GM12878 (cell line): ENCODE measurements at regions not wholly inside any gene's neighbourhood (a gene's known extent, or its start where the extent isn't known, plus 50 kb on each side); places are given as distances from the start of the nearest gene placed in this dataset.

Source experiments
- ATAC-seq: fragments of 200-7000 bp; cut with Tn5 transposase; 3 replicates; pipeline ENCODE4 v1.9.1; 2020; ENCODE audit warnings: mild to moderate bottlenecking, moderate library complexity
- BruUV-seq: library from RNA; stranded (reverse); fragments of 400-500 nt; replicated peaks from 2 replicates; lab custom pipeline; 2021; lab: Mats Ljungman, UMichigan
- CTCF ChIA-PET: fragments of 300-600 bp; sonication (Branson Sonifier 250); formaldehyde crosslinking; extraction: SDS; loops from one replicate; lab custom pipeline; 2021; ENCODE audit warnings: inconsistent platforms; lab: Yijun Ruan, JAX
- POLR2A ChIA-PET: fragments of 350-600 bp; formaldehyde crosslinking; extraction: SDS; loops from one replicate; lab custom pipeline; 2021; ENCODE audit warnings: inconsistent platforms; lab: Charles Lee
- RAD21 ChIA-PET: fragments of 300-600 bp; sonication (Branson Sonifier 250); formaldehyde crosslinking; loops from one replicate; lab custom pipeline; 2023; ENCODE audit warnings: antibody characterized with exemption; ENCODE audit not compliant: unreplicated experiment; lab: Charles Lee
- SMC1A ChIA-PET: fragments of 300-600 bp; sonication (Branson Sonifier 250); formaldehyde crosslinking; loops from one replicate; lab custom pipeline; 2023; ENCODE audit not compliant: unreplicated experiment, uncharacterized antibody; lab: Charles Lee
- DNase-seq: peaks from one replicate; pipeline ENCODE4 v3.0.0-alpha.2; 2011; ENCODE audit warnings: low read depth, low spot score
- FAIRE-seq: peaks from 3 replicates; lab custom pipeline; 2011; peaks lifted over from hg19 to GRCh38; lab: Jason Lieb, UNC
- H2AFZ ChIP-seq: 2 replicates; pipeline ENCODE4 v1.6.0; 2011; ENCODE audit warnings: low read depth, low read length, control low read depth; ENCODE audit not compliant: control insufficient read depth
- H3K27ac ChIP-seq: 2 replicates; pipeline ENCODE4 v1.5.1; 2011; ENCODE audit warnings: control low read depth; ENCODE audit not compliant: control insufficient read depth, insufficient read depth
- H3K27me3 ChIP-seq, 2 experiments: replicated peaks in 1 of 2; 2 replicates each; pipeline versions ENCODE4 v1.6.0 to v1.6.1; 2011; ENCODE audit warnings: low read length in 1 of 2; ENCODE audit not compliant: control insufficient read depth in 2 of 2, insufficient read depth in 2 of 2
- H3K36me3 ChIP-seq, 2 experiments: 2 replicates each; pipeline ENCODE4 v1.5.1; 2011; ENCODE audit warnings: low read length in 1 of 2; ENCODE audit not compliant: control insufficient read depth in 2 of 2, insufficient read depth in 2 of 2
- H3K4me1 ChIP-seq: 2 replicates; pipeline ENCODE4 v1.6.1; 2011; ENCODE audit warnings: mild to moderate bottlenecking, low read length, moderate library complexity, mixed read lengths; ENCODE audit not compliant: control insufficient read depth, insufficient read depth
- H3K4me2 ChIP-seq: 2 replicates; pipeline ENCODE4 v1.6.0; 2011; ENCODE audit warnings: control low read depth; ENCODE audit not compliant: control insufficient read depth, insufficient read depth
- H3K4me3 ChIP-seq: fragments of 200-600 bp; sonication (generic); 2 replicates; pipeline ENCODE4 v1.5.1; 2016
- H3K79me2 ChIP-seq: 2 replicates; pipeline ENCODE4 v1.6.0; 2011; ENCODE audit warnings: low read length; ENCODE audit not compliant: control insufficient read depth, insufficient read depth
- H3K9ac ChIP-seq: 2 replicates; pipeline ENCODE4 v1.8.0; 2011; ENCODE audit warnings: low read length, control low read depth, mixed read lengths; ENCODE audit not compliant: control insufficient read depth, insufficient read depth
- H3K9me3 ChIP-seq: replicated peaks from 3 replicates; pipeline ENCODE4 v1.5.1; 2011; ENCODE audit warnings: mild to moderate bottlenecking, low read length; ENCODE audit not compliant: control insufficient read depth, insufficient read depth
- H4K20me1 ChIP-seq: 2 replicates; pipeline ENCODE4 v1.6.0; 2011; ENCODE audit not compliant: control insufficient read depth, insufficient read depth
- DPF2 ChIP-seq: fragments of 450-650 bp; IDR thresholded peaks from 2 replicates; pipeline ENCODE4 v1.6.1; 2017; ENCODE audit warnings: mild to moderate bottlenecking
- MYB ChIP-seq: fragments of 150-350 bp; IDR thresholded peaks from 2 replicates; pipeline ENCODE4 v1.6.1; 2014; ENCODE audit warnings: mild to moderate bottlenecking, low read depth, low read length, borderline replicate concordance
- NR2F1 ChIP-seq: fragments of 450-650 bp; conservative IDR thresholded peaks from 2 replicates; pipeline ENCODE4 v1.6.1; 2017; ENCODE audit warnings: mild to moderate bottlenecking
- RFX5 ChIP-seq: IDR thresholded peaks from 2 replicates; pipeline ENCODE4 v1.6.1; 2011; ENCODE audit warnings: low read depth, low read length, improper control_type of control experiment
- WGBS: methylation state at CpG from one replicate; pipeline ENCODE4 v1.1.6; 2016; ENCODE audit warnings: low lambda C conversion rate; ENCODE audit not compliant: insufficient replicate concordance, insufficient coverage; ENCODE audit errors: missing lambda C conversion rate; 5-methylcytosine and 5-hydroxymethylcytosine counted together
- in situ Hi-C: fragments of 300-500 bp; cut with MboI; formaldehyde crosslinking; loops from 9 replicates; pipeline ENCODE4 v1.14.3; 2018; ENCODE audit warnings: mixed read lengths
- intact Hi-C: fragments of 100-400 bp; cut with micrococcal nuclease; formaldehyde crosslinking; loops from one replicate; pipeline ENCODE4 v1.14.2; 2022; ENCODE audit not compliant: unreplicated experiment
- TF ChIP-seq, protein P1 (sequence below): fragments of 450-650 bp; IDR thresholded peaks from 2 replicates; pipeline ENCODE4 v1.6.1; 2016; ENCODE audit warnings: mild to moderate bottlenecking, moderate library complexity, borderline replicate concordance
- TF ChIP-seq, protein P2 (sequence below): fragments of 450-650 bp; IDR thresholded peaks from 2 replicates; pipeline ENCODE4 v1.6.1; 2017; ENCODE audit warnings: antibody characterized with exemption, mild to moderate bottlenecking, moderate library complexity
- TF ChIP-seq, protein P3 (sequence below): fragments of 450-650 bp; formaldehyde crosslinking; IDR thresholded peaks from 2 replicates; pipeline ENCODE4 v1.4.0; 2020; ENCODE audit warnings: mild to moderate bottlenecking, moderate library complexity

DNA sequence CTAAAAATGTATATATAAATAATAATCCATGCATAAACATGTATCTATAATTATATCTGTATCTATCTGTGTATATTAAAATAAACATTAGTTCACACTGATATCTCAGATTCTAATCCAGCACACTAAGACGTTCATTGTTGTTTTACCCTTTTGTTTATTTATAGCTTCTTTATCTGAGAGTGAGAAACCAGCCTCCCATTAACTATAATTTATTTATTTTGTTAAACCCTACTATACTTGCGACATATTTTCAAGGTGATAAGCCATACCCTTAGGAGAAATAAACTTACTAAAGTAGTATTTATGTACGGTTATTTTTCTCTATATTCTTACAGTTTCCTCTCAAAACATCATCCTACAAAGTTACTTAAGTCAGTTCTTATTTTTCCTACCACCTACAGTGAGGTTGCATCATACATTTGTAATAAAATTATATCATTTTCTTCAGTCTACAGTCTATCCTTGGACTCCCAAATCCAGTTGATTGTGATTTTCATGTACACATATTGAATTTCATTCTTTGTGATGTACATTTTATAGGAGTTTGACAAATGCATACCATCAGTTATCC, 726.4 kb upstream of the FAM174A start:
- in situ Hi-C loops (no loop called here), intact Hi-C loops (no loop called here)
- BruUV-seq = no TSS peak
- Histone ChIP-seq H3K36me3 (no peaks in the 10 kb centered on the region), H2AFZ (no peak overlapping the region), H3K27ac (no peak overlapping the region), H4K20me1 (no peaks in the 10 kb centered on the region), H3K9me3 (no peaks in the 10 kb centered on the region), H3K79me2 (no peaks in the 10 kb centered on the region), H3K27me3 (no peaks in the 10 kb centered on the region), H3K4me3 (no peak overlapping the region), H3K4me2 (no peak overlapping the region), H3K4me1 (no peaks in the 10 kb centered on the region), H3K9ac (no peak overlapping the region)
- WGBS = 51% methylated on average over 3 of the region's 3 CpGs
- ATAC-seq (no peak), DNase-seq (no peak), FAIRE-seq (no peak)
- POLR2A ChIA-PET = no interaction called here
- TF ChIP-seq MYB (no peak), DPF2 (no peak), NR2F1 (no peak)
- TF ChIP-seq, protein P1, sequence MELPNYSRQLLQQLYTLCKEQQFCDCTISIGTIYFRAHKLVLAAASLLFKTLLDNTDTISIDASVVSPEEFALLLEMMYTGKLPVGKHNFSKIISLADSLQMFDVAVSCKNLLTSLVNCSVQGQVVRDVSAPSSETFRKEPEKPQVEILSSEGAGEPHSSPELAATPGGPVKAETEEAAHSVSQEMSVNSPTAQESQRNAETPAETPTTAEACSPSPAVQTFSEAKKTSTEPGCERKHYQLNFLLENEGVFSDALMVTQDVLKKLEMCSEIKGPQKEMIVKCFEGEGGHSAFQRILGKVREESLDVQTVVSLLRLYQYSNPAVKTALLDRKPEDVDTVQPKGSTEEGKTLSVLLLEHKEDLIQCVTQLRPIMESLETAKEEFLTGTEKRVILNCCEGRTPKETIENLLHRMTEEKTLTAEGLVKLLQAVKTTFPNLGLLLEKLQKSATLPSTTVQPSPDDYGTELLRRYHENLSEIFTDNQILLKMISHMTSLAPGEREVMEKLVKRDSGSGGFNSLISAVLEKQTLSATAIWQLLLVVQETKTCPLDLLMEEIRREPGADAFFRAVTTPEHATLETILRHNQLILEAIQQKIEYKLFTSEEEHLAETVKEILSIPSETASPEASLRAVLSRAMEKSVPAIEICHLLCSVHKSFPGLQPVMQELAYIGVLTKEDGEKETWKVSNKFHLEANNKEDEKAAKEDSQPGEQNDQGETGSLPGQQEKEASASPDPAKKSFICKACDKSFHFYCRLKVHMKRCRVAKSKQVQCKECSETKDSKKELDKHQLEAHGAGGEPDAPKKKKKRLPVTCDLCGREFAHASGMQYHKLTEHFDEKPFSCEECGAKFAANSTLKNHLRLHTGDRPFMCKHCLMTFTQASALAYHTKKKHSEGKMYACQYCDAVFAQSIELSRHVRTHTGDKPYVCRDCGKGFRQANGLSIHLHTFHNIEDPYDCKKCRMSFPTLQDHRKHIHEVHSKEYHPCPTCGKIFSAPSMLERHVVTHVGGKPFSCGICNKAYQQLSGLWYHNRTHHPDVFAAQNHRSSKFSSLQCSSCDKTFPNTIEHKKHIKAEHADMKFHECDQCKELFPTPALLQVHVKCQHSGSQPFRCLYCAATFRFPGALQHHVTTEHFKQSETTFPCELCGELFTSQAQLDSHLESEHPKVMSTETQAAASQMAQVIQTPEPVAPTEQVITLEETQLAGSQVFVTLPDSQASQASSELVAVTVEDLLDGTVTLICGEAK = no peak
- RAD21 ChIA-PET = no interaction called here
- CTCF ChIA-PET = no interaction called here
- SMC1A ChIA-PET = no interaction called here

DNA sequence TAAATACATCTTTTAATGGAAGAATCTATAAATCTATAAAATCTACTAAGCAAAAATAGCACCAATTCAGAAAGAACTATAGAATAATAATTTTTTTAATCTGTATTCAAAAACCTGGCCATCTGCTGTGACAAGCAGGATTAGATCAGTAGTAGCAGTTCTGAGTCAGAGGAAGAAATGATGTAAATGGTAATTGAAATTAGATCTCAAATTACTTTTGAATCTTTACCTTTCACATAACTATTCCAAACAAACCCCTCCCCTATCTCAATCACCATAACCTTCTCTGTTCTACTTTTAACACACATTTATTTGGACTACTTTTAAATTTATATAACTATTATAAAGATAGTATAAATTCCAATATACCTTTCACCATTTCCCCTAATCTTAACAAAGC, 727.8 kb upstream of the FAM174A start:
- no peaks in the 10 kb centered on the region for H3K9me3 ChIP-seq
- no peak overlapping the region for H3K4me3 ChIP-seq
- FAIRE-seq = no peak
- H4K20me1 ChIP-seq = no peaks in the 10 kb centered on the region
- no peak overlapping the region for H3K9ac ChIP-seq
- intact Hi-C loops = no loop called here
- no peak overlapping the region for H3K27ac ChIP-seq
- no peak for ATAC-seq
- RAD21 ChIA-PET = no interaction called here
- SMC1A ChIA-PET = no interaction called here
- no peak for DNase-seq
- POLR2A ChIA-PET = no interaction called here
- no peaks in the 10 kb centered on the region for H3K79me2 ChIP-seq
- no peaks in the 10 kb centered on the region for H3K27me3 ChIP-seq
- in situ Hi-C loops = no loop called here
- no peaks in the 10 kb centered on the region for H3K36me3 ChIP-seq
- H3K4me1 ChIP-seq = no peaks in the 10 kb centered on the region
- no peak overlapping the region for H2AFZ ChIP-seq
- no peak overlapping the region for H3K4me2 ChIP-seq
- CTCF ChIA-PET = no interaction called here
- BruUV-seq = no TSS peak
- TF ChIP-seq, protein P2, sequence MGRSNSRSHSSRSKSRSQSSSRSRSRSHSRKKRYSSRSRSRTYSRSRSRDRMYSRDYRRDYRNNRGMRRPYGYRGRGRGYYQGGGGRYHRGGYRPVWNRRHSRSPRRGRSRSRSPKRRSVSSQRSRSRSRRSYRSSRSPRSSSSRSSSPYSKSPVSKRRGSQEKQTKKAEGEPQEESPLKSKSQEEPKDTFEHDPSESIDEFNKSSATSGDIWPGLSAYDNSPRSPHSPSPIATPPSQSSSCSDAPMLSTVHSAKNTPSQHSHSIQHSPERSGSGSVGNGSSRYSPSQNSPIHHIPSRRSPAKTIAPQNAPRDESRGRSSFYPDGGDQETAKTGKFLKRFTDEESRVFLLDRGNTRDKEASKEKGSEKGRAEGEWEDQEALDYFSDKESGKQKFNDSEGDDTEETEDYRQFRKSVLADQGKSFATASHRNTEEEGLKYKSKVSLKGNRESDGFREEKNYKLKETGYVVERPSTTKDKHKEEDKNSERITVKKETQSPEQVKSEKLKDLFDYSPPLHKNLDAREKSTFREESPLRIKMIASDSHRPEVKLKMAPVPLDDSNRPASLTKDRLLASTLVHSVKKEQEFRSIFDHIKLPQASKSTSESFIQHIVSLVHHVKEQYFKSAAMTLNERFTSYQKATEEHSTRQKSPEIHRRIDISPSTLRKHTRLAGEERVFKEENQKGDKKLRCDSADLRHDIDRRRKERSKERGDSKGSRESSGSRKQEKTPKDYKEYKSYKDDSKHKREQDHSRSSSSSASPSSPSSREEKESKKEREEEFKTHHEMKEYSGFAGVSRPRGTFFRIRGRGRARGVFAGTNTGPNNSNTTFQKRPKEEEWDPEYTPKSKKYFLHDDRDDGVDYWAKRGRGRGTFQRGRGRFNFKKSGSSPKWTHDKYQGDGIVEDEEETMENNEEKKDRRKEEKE = no peak
- no peak for TF ChIP-seq RFX5
- TF ChIP-seq, protein P3, sequence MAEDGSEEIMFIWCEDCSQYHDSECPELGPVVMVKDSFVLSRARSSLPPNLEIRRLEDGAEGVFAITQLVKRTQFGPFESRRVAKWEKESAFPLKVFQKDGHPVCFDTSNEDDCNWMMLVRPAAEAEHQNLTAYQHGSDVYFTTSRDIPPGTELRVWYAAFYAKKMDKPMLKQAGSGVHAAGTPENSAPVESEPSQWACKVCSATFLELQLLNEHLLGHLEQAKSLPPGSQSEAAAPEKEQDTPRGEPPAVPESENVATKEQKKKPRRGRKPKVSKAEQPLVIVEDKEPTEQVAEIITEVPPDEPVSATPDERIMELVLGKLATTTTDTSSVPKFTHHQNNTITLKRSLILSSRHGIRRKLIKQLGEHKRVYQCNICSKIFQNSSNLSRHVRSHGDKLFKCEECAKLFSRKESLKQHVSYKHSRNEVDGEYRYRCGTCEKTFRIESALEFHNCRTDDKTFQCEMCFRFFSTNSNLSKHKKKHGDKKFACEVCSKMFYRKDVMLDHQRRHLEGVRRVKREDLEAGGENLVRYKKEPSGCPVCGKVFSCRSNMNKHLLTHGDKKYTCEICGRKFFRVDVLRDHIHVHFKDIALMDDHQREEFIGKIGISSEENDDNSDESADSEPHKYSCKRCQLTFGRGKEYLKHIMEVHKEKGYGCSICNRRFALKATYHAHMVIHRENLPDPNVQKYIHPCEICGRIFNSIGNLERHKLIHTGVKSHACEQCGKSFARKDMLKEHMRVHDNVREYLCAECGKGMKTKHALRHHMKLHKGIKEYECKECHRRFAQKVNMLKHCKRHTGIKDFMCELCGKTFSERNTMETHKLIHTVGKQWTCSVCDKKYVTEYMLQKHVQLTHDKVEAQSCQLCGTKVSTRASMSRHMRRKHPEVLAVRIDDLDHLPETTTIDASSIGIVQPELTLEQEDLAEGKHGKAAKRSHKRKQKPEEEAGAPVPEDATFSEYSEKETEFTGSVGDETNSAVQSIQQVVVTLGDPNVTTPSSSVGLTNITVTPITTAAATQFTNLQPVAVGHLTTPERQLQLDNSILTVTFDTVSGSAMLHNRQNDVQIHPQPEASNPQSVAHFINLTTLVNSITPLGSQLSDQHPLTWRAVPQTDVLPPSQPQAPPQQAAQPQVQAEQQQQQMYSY (CRISPR knock-in tag) = no peak
